Astrocyte (in vitro differentiated cells and primary cell): ENCODE measurements at regions not wholly inside any gene's neighbourhood (a gene's known extent, or its start where the extent isn't known, plus 50 kb on each side); places are given as distances from the start of the nearest gene placed in this dataset.

Experiments used
- DNase-seq: peaks from one replicate; pipeline ENCODE4 v3.0.0-alpha.2; 2010; ENCODE audit warnings: low read depth
- FAIRE-seq: peaks from 2 replicates; lab custom pipeline; 2011; peaks lifted over from hg19 to GRCh38; lab: Jason Lieb, UNC
- H2AFZ ChIP-seq: 2 replicates; pipeline ENCODE4 v1.6.0; 2012; ENCODE audit warnings: low read depth, low read length, inconsistent platforms
- H3K27ac ChIP-seq: 2 replicates; pipeline ENCODE4 v1.5.1; 2011; ENCODE audit warnings: low read depth, low read length, inconsistent platforms
- H3K27me3 ChIP-seq: 2 replicates; pipeline ENCODE4 v1.6.0; 2011; ENCODE audit warnings: low read length, inconsistent platforms; ENCODE audit not compliant: insufficient read depth
- H3K36me3 ChIP-seq: 2 replicates; pipeline ENCODE4 v1.5.1; 2011; ENCODE audit warnings: low read length, inconsistent platforms; ENCODE audit not compliant: insufficient read depth
- H3K4me1 ChIP-seq: 2 replicates; pipeline ENCODE4 v1.5.1; 2011; ENCODE audit warnings: low read length, inconsistent platforms; ENCODE audit not compliant: insufficient read depth
- H3K4me2 ChIP-seq: 2 replicates; pipeline ENCODE4 v1.6.0; 2012; ENCODE audit warnings: low read length, inconsistent platforms
- H3K4me3 ChIP-seq: 2 replicates; pipeline ENCODE4 v1.5.1; 2011; ENCODE audit warnings: low read depth, mild to moderate bottlenecking, low read length, inconsistent platforms; ENCODE audit not compliant: insufficient read depth
- H3K79me2 ChIP-seq: 2 replicates; pipeline ENCODE4 v1.6.0; 2012; ENCODE audit warnings: mild to moderate bottlenecking, low read length, inconsistent platforms; ENCODE audit not compliant: insufficient read depth
- H3K9ac ChIP-seq: 2 replicates; pipeline ENCODE4 v1.6.0; 2012; ENCODE audit warnings: mild to moderate bottlenecking, low read length, inconsistent platforms
- H3K9me3 ChIP-seq: 2 replicates; pipeline ENCODE4 v1.5.1; 2012; ENCODE audit warnings: low read depth, mild to moderate bottlenecking, low read length, inconsistent platforms; ENCODE audit not compliant: insufficient read depth
- H4K20me1 ChIP-seq: 2 replicates; pipeline ENCODE4 v1.6.0; 2012; ENCODE audit warnings: low read length, inconsistent platforms; ENCODE audit not compliant: insufficient read depth
- H3K27ac Mint-ChIP-seq: one replicate; pipeline ENCODE4 v1.8.0; 2021; ENCODE audit warnings: mild to moderate bottlenecking, mixed read lengths; ENCODE audit not compliant: unreplicated experiment
- H3K27me3 Mint-ChIP-seq: one replicate; pipeline ENCODE4 v1.8.0; 2021; ENCODE audit warnings: low read depth, mixed read lengths; ENCODE audit not compliant: unreplicated experiment
- H3K36me3 Mint-ChIP-seq: one replicate; pipeline ENCODE4 v1.8.0; 2021; ENCODE audit warnings: low read depth, mixed read lengths; ENCODE audit not compliant: unreplicated experiment
- H3K4me1 Mint-ChIP-seq: one replicate; pipeline ENCODE4 v1.8.0; 2021; ENCODE audit warnings: low read depth, mixed read lengths; ENCODE audit not compliant: unreplicated experiment
- H3K4me3 Mint-ChIP-seq: one replicate; pipeline ENCODE4 v1.8.0; 2021; ENCODE audit warnings: mild to moderate bottlenecking, moderate library complexity, mixed read lengths; ENCODE audit not compliant: unreplicated experiment
- H3K9me3 Mint-ChIP-seq: one replicate; pipeline ENCODE4 v1.8.0; 2021; ENCODE audit warnings: mild to moderate bottlenecking, mixed read lengths; ENCODE audit not compliant: unreplicated experiment
- EZH2 ChIP-seq: IDR thresholded peaks from 2 replicates; pipeline ENCODE4 v1.6.1; 2012; ENCODE audit warnings: mild to moderate bottlenecking, low read length, inconsistent platforms; ENCODE audit not compliant: insufficient read depth
- TF ChIP-seq, protein P1 (sequence below): IDR thresholded peaks from 2 replicates; pipeline ENCODE4 v1.5.1; 2011; ENCODE audit warnings: low read depth, mild to moderate bottlenecking, inconsistent platforms, low read length, moderate library complexity; ENCODE audit not compliant: insufficient read depth

DNA sequence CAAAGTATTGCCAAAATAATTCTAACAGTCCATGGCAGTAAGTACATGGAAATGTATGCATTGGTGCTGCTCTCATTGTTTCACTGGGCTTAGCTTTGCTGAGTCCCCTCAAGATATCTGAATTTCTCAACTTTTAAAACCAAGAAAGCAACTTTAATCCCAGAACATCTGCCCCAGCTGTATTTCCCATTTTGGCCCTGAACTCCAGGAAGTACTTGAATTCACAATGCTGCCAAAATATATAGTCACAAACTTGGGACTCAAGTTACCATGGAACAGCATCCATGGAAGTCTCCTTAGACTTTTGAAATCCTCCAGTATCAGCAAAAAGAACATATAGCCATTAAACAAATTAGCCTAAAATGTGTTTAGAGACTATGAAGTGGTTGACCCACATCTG, 78.5 kb upstream of the FLRT2 start:
- no peak overlapping the region for H3K4me3 Mint-ChIP-seq
- DNase-seq (no peak), FAIRE-seq (no peak)
- no peak overlapping the region for H3K27ac Mint-ChIP-seq
- peaks cover 6% of the 10 kb centered on the region for H3K4me1 Mint-ChIP-seq
- peaks cover 2% of the 10 kb centered on the region for H3K9me3 Mint-ChIP-seq
- Histone ChIP-seq H2AFZ (no peak overlapping the region), H3K36me3 (no peaks in the 10 kb centered on the region), H3K9ac (no peak overlapping the region), H3K27ac (no peak overlapping the region), H4K20me1 (no peaks in the 10 kb centered on the region), H3K9me3 (no peaks in the 10 kb centered on the region), H3K79me2 (no peaks in the 10 kb centered on the region), H3K4me1 (no peaks in the 10 kb centered on the region), H3K27me3 (no peaks in the 10 kb centered on the region), H3K4me3 (no peak overlapping the region), H3K4me2 (no peak overlapping the region)
- no peaks in the 10 kb centered on the region for H3K36me3 Mint-ChIP-seq
- no peaks in the 10 kb centered on the region for H3K27me3 Mint-ChIP-seq
- no peak for TF ChIP-seq EZH2
- TF ChIP-seq, protein P1, sequence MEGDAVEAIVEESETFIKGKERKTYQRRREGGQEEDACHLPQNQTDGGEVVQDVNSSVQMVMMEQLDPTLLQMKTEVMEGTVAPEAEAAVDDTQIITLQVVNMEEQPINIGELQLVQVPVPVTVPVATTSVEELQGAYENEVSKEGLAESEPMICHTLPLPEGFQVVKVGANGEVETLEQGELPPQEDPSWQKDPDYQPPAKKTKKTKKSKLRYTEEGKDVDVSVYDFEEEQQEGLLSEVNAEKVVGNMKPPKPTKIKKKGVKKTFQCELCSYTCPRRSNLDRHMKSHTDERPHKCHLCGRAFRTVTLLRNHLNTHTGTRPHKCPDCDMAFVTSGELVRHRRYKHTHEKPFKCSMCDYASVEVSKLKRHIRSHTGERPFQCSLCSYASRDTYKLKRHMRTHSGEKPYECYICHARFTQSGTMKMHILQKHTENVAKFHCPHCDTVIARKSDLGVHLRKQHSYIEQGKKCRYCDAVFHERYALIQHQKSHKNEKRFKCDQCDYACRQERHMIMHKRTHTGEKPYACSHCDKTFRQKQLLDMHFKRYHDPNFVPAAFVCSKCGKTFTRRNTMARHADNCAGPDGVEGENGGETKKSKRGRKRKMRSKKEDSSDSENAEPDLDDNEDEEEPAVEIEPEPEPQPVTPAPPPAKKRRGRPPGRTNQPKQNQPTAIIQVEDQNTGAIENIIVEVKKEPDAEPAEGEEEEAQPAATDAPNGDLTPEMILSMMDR, result no peak

DNA sequence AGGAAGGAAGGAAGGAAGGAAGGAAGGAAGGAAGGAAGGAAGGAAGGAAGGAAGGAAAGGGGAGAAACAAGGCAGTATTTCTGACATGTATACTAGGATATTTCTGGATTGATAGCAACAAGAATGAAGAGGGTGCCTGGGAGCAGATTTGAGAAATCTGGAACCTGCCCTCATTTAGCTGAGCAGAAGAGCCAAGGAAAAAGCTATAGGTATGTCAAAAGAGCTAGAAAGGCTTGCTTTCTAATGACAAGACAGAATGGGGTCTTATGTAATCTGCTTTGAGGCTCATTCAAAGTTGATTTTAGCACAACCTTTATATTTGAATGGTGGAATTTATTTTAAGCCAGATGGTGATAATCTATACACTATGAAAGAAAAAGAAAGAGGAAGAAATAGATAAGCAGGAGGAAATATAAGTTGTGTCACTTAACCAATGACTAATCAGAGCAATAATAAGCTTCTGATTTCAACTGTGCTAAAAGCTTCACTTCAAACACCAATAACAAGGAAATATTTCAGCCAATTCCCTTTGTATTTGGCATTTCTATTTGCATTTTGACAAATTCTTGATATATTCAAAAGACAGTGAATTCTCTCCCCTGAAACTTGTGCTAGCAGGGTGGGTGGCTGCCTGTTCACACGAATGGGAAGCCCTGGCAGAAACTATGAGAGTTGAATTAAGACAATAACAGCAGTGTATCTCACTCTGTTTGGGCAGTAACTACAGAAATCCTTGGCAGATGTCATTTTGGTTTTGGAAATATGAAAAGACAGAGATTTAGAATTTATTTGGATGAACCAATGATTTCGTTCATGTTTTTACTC, 76.3 kb upstream of the FLRT2 start:
- Mint-ChIP-seq H3K4me3 (no peak overlapping the region), H3K36me3 (no peaks in the 10 kb centered on the region), H3K27me3 (no peaks in the 10 kb centered on the region), H3K9me3 (peaks cover 2% of the 10 kb centered on the region), H3K4me1 (peaks cover 6% of the 10 kb centered on the region), H3K27ac (no peak overlapping the region)
- Histone ChIP-seq H3K4me2 (no peak overlapping the region), H3K4me1 (no peaks in the 10 kb centered on the region), H3K79me2 (no peaks in the 10 kb centered on the region), H3K36me3 (no peaks in the 10 kb centered on the region), H3K27me3 (no peaks in the 10 kb centered on the region), H3K4me3 (no peak overlapping the region), H4K20me1 (no peaks in the 10 kb centered on the region), H3K9ac (no peak overlapping the region), H2AFZ (no peak overlapping the region), H3K27ac (no peak overlapping the region), H3K9me3 (no peaks in the 10 kb centered on the region)
- TF ChIP-seq EZH2, result no peak
- TF ChIP-seq, protein P1, result no peak
- no peak for DNase-seq
- FAIRE-seq, result no peak

DNA sequence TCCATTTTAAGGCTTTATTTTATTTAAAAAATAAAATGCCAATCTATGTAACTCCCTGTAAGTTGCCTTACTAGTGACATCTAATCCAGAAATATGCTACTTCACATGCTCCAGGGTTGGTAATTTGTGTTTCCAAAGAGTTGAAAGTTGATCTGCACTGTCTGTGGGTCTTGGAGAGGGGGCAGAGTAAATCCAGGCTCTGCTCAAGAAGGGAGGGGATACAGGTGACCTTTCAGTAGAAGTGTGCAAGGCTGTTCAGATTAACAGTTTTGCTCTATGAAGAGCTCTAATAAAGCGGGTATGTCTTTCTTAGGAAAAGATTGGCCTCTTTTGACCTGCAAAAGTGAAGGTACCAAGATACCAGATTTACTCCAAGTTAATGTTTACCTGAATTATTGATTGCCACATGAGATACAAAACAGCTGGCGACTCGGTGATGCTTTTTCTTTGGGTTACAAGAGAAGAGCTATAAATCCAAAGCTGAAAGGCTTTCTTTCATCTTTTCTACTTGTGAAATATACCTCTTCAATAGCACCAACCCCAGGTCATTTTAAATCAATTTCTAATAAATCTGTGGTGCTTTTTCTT, 75.6 kb upstream of the FLRT2 start:
- Mint-ChIP-seq H3K9me3 (peaks cover 2% of the 10 kb centered on the region), H3K27me3 (no peaks in the 10 kb centered on the region), H3K4me1 (peaks cover 6% of the 10 kb centered on the region), H3K27ac (no peak overlapping the region), H3K36me3 (no peaks in the 10 kb centered on the region), H3K4me3 (no peak overlapping the region)
- H4K20me1 ChIP-seq, result no peaks in the 10 kb centered on the region
- H3K9ac ChIP-seq, result no peak overlapping the region
- no peak overlapping the region for H3K4me2 ChIP-seq
- no peak overlapping the region for H3K4me3 ChIP-seq
- H2AFZ ChIP-seq, result no peak overlapping the region
- no peaks in the 10 kb centered on the region for H3K9me3 ChIP-seq
- no peaks in the 10 kb centered on the region for H3K27me3 ChIP-seq
- no peak for FAIRE-seq
- no peaks in the 10 kb centered on the region for H3K4me1 ChIP-seq
- H3K27ac ChIP-seq, result no peak overlapping the region
- TF ChIP-seq EZH2, result no peak
- TF ChIP-seq, protein P1, result no peak
- no peak for DNase-seq
- no peaks in the 10 kb centered on the region for H3K36me3 ChIP-seq
- H3K79me2 ChIP-seq, result no peaks in the 10 kb centered on the region
